HepG2 (cell line): ENCODE measurements at regions not wholly inside any gene's neighbourhood (a gene's known extent, or its start where the extent isn't known, plus 50 kb on each side); places are given as distances from the start of the nearest gene placed in this dataset.

Experiments
- ATAC-seq: fragments of 200-7000 bp; cut with Tn5 transposase; 3 replicates; pipeline ENCODE4 v1.9.1; 2020; ENCODE audit warnings: mild to moderate bottlenecking, moderate library complexity
- BruUV-seq: library from RNA; stranded (reverse); fragments of 400-500 nt; replicated peaks from 2 replicates; lab custom pipeline; 2021; lab: Mats Ljungman, UMichigan
- CTCF ChIA-PET: fragments of 300-600 bp; formaldehyde crosslinking; extraction: SDS; loops from one replicate; lab custom pipeline; 2021; ENCODE audit warnings: low total read pairs, inconsistent platforms, low intra/inter-chr PET ratio; lab: Yijun Ruan, JAX
- POLR2A ChIA-PET: fragments of 350-600 bp; sonication (Branson Sonifier 250); formaldehyde crosslinking; loops from one replicate; lab custom pipeline; 2020; ENCODE audit warnings: antibody characterized with exemption, inconsistent platforms; lab: Yijun Ruan, JAX
- DNase-seq: peaks from one replicate; pipeline ENCODE4 v3.0.0-alpha.2; 2015; ENCODE audit warnings: low spot score
- FAIRE-seq: peaks from 3 replicates; lab custom pipeline; 2011; peaks lifted over from hg19 to GRCh38; lab: Jason Lieb, UNC
- H2AFZ ChIP-seq: one replicate; pipeline ENCODE4 v1.6.1; 2011; ENCODE audit warnings: low read length, inconsistent platforms
- H3K27ac ChIP-seq: fragments of 300-600 bp; 3 replicates; pipeline ENCODE4 v1.8.0; 2011; ENCODE audit warnings: mixed run types, mild to moderate bottlenecking, mixed read lengths, low read length, inconsistent platforms; ENCODE audit not compliant: insufficient read depth; ENCODE audit errors: extremely low read length
- H3K27me3 ChIP-seq, 2 experiments: fragments of 200-600 bp in 1 of 2; 2 replicates in 1 of 2; 3 replicates in 1 of 2; pipeline versions ENCODE4 v1.6.0 to v1.8.0; 2011; ENCODE audit warnings: low read length in 2 of 2, mild to moderate bottlenecking in 2 of 2, moderate library complexity in 2 of 2, inconsistent platforms in 1 of 2; ENCODE audit not compliant: insufficient read depth in 2 of 2, control insufficient read depth in 1 of 2
- H3K36me3 ChIP-seq, 2 experiments: fragments of 200-600 bp in 1 of 2; replicated peaks in 1 of 2; 2 replicates in 1 of 2; 3 replicates in 1 of 2; pipeline versions ENCODE4 v1.5.1 to v1.8.0; 2011; ENCODE audit warnings: low read length in 2 of 2, inconsistent platforms in 1 of 2; ENCODE audit not compliant: insufficient read depth in 2 of 2, control insufficient read depth in 1 of 2
- H3K4me1 ChIP-seq: 2 replicates; pipeline ENCODE4 v1.5.1; 2012; ENCODE audit warnings: low read length, inconsistent platforms; ENCODE audit not compliant: insufficient read depth
- H3K4me2 ChIP-seq: 2 replicates; pipeline ENCODE4 v1.6.0; 2011; ENCODE audit warnings: low read depth, low read length, inconsistent platforms
- H3K4me3 ChIP-seq, 3 experiments: fragments of 200-600 bp in 1 of 3; sonication (generic), shearing (Covaris generic) in 1 of 3; replicated peaks in 1 of 3; 2 replicates each; pipeline ENCODE4 v1.5.1; 2011 to 2016; ENCODE audit warnings: low read length in 3 of 3, inconsistent platforms in 2 of 3, low read depth in 2 of 3, mild to moderate bottlenecking in 2 of 3, control low read depth in 1 of 3, mixed read lengths in 1 of 3; ENCODE audit not compliant: insufficient read depth in 1 of 3
- H3K79me2 ChIP-seq: one replicate; pipeline ENCODE4 v1.6.1; 2011; ENCODE audit warnings: low read length, inconsistent platforms; ENCODE audit not compliant: insufficient read depth
- H3K9ac ChIP-seq: 2 replicates; pipeline ENCODE4 v1.6.0; 2011; ENCODE audit warnings: mild to moderate bottlenecking, low read depth, low read length, inconsistent platforms; ENCODE audit not compliant: insufficient read depth
- H3K9me3 ChIP-seq: 2 replicates; pipeline ENCODE4 v1.5.1; 2012; ENCODE audit warnings: mild to moderate bottlenecking, low read length
- H4K20me1 ChIP-seq: 2 replicates; pipeline ENCODE4 v1.6.0; 2011; ENCODE audit warnings: inconsistent platforms, mild to moderate bottlenecking, low read length, moderate library complexity; ENCODE audit not compliant: insufficient read depth
- KLF6 ChIP-seq: IDR thresholded peaks from 2 replicates; pipeline ENCODE4 v1.8.0; 2016; ENCODE audit warnings: missing biosample characterization, missing genetic modification reagents
- KMT2A ChIP-seq: sonication (generic); formaldehyde crosslinking; IDR thresholded peaks from 2 replicates; pipeline ENCODE4 v1.4.0; 2020; ENCODE audit warnings: missing genetic modification reagents
- MAFK ChIP-seq, 2 experiments: IDR thresholded peaks in 1 of 2; conservative IDR thresholded peaks in 1 of 2; 2 replicates each; pipeline ENCODE4 v1.6.1; 2011; ENCODE audit warnings: improper control_type of control experiment in 2 of 2, low read length in 2 of 2
- MXD4 ChIP-seq: IDR thresholded peaks from 2 replicates; pipeline ENCODE4 v1.6.1; 2016; ENCODE audit warnings: mild to moderate bottlenecking, missing biosample characterization, missing genetic modification reagents
- MYNN ChIP-seq: sonication (generic); formaldehyde crosslinking; IDR thresholded peaks from 2 replicates; pipeline ENCODE4 v1.4.0; 2020; ENCODE audit warnings: mild to moderate bottlenecking, low read depth, missing genetic modification reagents
- SMARCC2 ChIP-seq: fragments of 450-650 bp; IDR thresholded peaks from 2 replicates; pipeline ENCODE4 v1.6.1; 2017; ENCODE audit warnings: antibody characterized with exemption, mild to moderate bottlenecking
- THAP11 ChIP-seq: IDR thresholded peaks from 2 replicates; pipeline ENCODE4 v1.6.1; 2016; ENCODE audit warnings: missing biosample characterization, missing genetic modification reagents
- ZNF33B ChIP-seq: sonication (generic); formaldehyde crosslinking; IDR thresholded peaks from 2 replicates; pipeline ENCODE4 v1.5.1; 2020; ENCODE audit warnings: mild to moderate bottlenecking, missing genetic modification reagents
- ZNF619 ChIP-seq: sonication (generic); formaldehyde crosslinking; IDR thresholded peaks from 2 replicates; pipeline ENCODE4 v1.4.0; 2020; ENCODE audit warnings: mild to moderate bottlenecking, missing genetic modification reagents
- ZNF788 ChIP-seq: sonication (generic); formaldehyde crosslinking; IDR thresholded peaks from 2 replicates; pipeline ENCODE4 v1.5.0; 2020; ENCODE audit warnings: mild to moderate bottlenecking, missing genetic modification reagents, borderline replicate concordance
- WGBS: methylation state at CpG from one replicate; pipeline ENCODE4 v1.1.6; 2017; ENCODE audit warnings: low lambda C conversion rate; 5-methylcytosine and 5-hydroxymethylcytosine counted together
- in situ Hi-C: cut with HindIII; loops from 2 replicates; pipeline ENCODE4 v1.10.0; 2017; ENCODE audit warnings: low pct_unique_long_range_greater_than_20kb; ENCODE audit not compliant: extremely low pct_ligation_motif_present
- intact Hi-C: fragments of 100-400 bp; cut with micrococcal nuclease; formaldehyde crosslinking; loops from one replicate; pipeline ENCODE4 v1.10.0; 2022; ENCODE audit not compliant: unreplicated experiment
- TF ChIP-seq, protein P1 (sequence below): sonication (generic); formaldehyde crosslinking; IDR thresholded peaks from 2 replicates; pipeline ENCODE4 v1.8.1; 2023; ENCODE audit warnings: missing genetic modification reagents, mild to moderate bottlenecking, borderline replicate concordance
- TF ChIP-seq, protein P2 (sequence below): sonication (generic); formaldehyde crosslinking; conservative IDR thresholded peaks from 2 replicates; pipeline ENCODE4 v1.8.0; 2022; ENCODE audit warnings: low read depth, missing genetic modification reagents

DNA sequence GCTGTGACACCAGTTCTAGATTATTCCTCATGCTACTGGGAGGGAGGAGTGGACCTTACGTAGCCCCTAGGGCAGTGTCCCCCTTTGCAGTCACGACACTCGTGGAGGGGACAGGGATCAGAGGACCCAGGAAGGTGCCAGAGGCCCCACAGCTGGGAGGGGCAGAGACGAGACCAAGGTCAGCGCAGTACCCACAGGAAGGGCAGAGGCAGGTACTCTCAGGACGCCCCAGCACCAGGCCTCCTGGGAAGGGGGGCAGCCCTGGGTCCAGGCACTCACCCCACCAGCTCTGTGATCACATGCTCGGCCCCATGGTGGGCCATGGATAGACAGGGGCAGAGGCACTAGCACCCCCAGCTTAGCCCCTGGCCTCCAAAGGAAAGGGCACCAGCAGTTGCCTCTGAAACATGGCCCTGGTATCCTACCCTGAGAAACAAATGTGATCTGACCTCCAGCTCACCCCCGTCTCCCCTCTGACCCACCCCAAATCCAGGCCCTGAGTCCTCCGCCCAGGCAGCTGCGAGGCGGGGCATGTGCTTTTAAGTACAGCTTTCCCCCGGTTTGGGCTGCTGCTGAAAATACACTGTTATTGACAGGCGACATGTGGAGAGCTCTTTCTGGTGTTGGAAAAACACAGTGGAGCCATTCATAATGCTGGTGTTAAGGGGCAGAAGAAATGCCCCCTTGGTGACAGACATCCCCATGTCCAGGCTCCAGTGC, 361.9 kb downstream of the C16orf95 start:
- H3K27me3 ChIP-seq = peaks cover 11 to 23% of the 10 kb centered on the region in 2 experiments; a peak in 4 of 5 replicates
- H4K20me1 ChIP-seq = no peaks in the 10 kb centered on the region; the same call in 1 of the 2 replicates
- no peaks in the 10 kb centered on the region for H3K79me2 ChIP-seq
- DNase-seq (no peak), FAIRE-seq (no peak), ATAC-seq (no peak)
- H3K36me3 ChIP-seq = no peaks in the 10 kb centered on the region
- H2AFZ ChIP-seq = no peak overlapping the region
- no peak overlapping the region for H3K4me3 ChIP-seq
- no TSS peak for BruUV-seq
- H3K4me2 ChIP-seq = no peak overlapping the region
- ChIA-PET CTCF (no interaction called here), POLR2A (no interaction called here)
- TF ChIP-seq, protein P1, sequence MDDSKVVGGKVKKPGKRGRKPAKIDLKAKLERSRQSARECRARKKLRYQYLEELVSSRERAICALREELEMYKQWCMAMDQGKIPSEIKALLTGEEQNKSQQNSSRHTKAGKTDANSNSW (CRISPR knock-in tag) = no peak
- TF ChIP-seq SMARCC2 = no peak
- no peak for TF ChIP-seq ZNF619
- TF ChIP-seq MYNN (CRISPR knock-in tag) = no peak
- TF ChIP-seq ZNF788 (CRISPR knock-in tag) = no peak
- no peak overlapping the region for H3K9ac ChIP-seq
- intact Hi-C loops = no loop called here
- no peaks in the 10 kb centered on the region for H3K4me1 ChIP-seq
- H3K27ac ChIP-seq = no peak overlapping the region
- in situ Hi-C loops = no loop called here
- H3K9me3 ChIP-seq = no peaks in the 10 kb centered on the region
- WGBS = 28% methylated on average over 10 of the region's 13 CpGs

DNA sequence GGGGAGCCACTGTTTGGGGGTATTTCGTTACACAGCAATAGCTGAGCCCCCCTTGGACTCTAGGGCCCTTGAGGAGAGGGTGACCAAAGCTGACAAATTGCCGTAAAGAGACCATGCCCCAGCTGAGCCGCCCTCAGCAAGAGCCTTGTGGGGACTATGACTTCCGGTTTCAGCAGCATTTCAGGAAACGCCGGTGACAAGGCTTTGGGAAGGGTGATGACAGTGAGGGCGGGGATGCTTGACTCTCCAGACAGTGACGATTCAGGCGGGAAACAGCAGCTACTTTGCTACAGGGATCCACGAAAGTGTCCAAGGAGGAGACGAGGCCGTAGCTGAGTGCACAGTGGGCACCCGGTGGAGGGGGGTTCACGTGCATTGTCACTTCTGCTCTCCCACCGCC, 360.8 kb downstream of the C16orf95 start:
- BruUV-seq = no TSS peak
- Histone ChIP-seq H3K4me3 (no peak overlapping the region), H3K4me2 (no peak overlapping the region), H3K9ac (no peak overlapping the region), H3K27ac (no peak overlapping the region), H3K79me2 (no peaks in the 10 kb centered on the region), H3K27me3 (peaks cover 14 to 35% of the 10 kb centered on the region in 2 experiments; a peak in 4 of 5 replicates), H3K36me3 (no peaks in the 10 kb centered on the region), H3K4me1 (no peaks in the 10 kb centered on the region), H2AFZ (no peak overlapping the region), H3K9me3 (no peaks in the 10 kb centered on the region), H4K20me1 (no peaks in the 10 kb centered on the region; the same call in 1 of the 2 replicates)
- ChIA-PET POLR2A (no interaction called here), CTCF (no interaction called here)
- no peak for ATAC-seq
- in situ Hi-C loops (no loop called here), intact Hi-C loops (no loop called here)
- FAIRE-seq = no peak
- TF ChIP-seq ZNF33B = no peak
- TF ChIP-seq, protein P2, sequence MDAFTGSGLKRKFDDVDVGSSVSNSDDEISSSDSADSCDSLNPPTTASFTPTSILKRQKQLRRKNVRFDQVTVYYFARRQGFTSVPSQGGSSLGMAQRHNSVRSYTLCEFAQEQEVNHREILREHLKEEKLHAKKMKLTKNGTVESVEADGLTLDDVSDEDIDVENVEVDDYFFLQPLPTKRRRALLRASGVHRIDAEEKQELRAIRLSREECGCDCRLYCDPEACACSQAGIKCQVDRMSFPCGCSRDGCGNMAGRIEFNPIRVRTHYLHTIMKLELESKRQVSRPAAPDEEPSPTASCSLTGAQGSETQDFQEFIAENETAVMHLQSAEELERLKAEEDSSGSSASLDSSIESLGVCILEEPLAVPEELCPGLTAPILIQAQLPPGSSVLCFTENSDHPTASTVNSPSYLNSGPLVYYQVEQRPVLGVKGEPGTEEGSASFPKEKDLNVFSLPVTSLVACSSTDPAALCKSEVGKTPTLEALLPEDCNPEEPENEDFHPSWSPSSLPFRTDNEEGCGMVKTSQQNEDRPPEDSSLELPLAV = no peak
- TF ChIP-seq KMT2A (CRISPR knock-in tag) = no peak
- no peak for TF ChIP-seq MAFK (conservative IDR thresholded peaks at IDR 0.05 in 1 of 2, IDR thresholded peaks at IDR 0.05 in 1 of 2; ENCODE audit: low read length in 2 of 2)
- no peak for TF ChIP-seq THAP11 (CRISPR knock-in tag)
- no peak for TF ChIP-seq MXD4 (CRISPR knock-in tag)
- TF ChIP-seq KLF6 (CRISPR knock-in tag) = no peak
- no peak for DNase-seq
- 32% methylated on average over 11 of the region's 15 CpGs for WGBS
